ENCODE measurements at regions not wholly inside any gene's neighbourhood (a gene's known extent, or its start where the extent isn't known, plus 50 kb on each side); places are given as distances from the start of the nearest gene placed in this dataset.

GRCh38 chr16:26317885-26318284, 626.1 kb downstream of the HS3ST4 start:
- in situ Hi-C loops (cut with MboI; ENCODE audit: low sequenced_read_pairs, unreplicated experiment): no loop called here
- TF ChIP-seq, protein P1, sequence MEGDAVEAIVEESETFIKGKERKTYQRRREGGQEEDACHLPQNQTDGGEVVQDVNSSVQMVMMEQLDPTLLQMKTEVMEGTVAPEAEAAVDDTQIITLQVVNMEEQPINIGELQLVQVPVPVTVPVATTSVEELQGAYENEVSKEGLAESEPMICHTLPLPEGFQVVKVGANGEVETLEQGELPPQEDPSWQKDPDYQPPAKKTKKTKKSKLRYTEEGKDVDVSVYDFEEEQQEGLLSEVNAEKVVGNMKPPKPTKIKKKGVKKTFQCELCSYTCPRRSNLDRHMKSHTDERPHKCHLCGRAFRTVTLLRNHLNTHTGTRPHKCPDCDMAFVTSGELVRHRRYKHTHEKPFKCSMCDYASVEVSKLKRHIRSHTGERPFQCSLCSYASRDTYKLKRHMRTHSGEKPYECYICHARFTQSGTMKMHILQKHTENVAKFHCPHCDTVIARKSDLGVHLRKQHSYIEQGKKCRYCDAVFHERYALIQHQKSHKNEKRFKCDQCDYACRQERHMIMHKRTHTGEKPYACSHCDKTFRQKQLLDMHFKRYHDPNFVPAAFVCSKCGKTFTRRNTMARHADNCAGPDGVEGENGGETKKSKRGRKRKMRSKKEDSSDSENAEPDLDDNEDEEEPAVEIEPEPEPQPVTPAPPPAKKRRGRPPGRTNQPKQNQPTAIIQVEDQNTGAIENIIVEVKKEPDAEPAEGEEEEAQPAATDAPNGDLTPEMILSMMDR (IDR thresholded peaks at IDR 0.05; ENCODE audit: borderline replicate concordance, control extremely low read depth, extremely low read depth, insufficient read depth, missing control alignments): no peak
- DNase-seq (ENCODE audit: low spot score): no peak

DNA sequence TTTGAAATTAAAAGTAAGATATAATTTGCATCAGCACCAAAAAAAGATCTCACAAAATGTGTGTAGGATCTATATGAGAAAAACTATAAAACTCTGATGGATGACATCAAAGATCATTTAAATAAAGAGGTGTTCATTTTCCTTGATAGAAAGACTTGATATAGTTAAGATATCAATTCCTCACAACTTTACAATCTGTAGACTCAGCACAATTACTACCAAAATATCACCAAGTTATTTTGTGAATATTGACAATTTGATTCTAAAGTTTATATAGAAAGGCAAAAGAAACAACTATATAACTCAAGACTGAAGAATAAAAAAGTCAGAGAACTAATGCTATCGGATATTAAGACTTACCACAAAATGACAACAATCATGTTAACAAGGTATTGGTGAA, 638.9 kb downstream of the HS3ST4 start:
- DNase-seq (ENCODE audit: low spot score): no peak
- TF ChIP-seq, protein P1 (IDR thresholded peaks at IDR 0.05; ENCODE audit: borderline replicate concordance, control extremely low read depth, extremely low read depth, insufficient read depth, missing control alignments): no peak
- in situ Hi-C loops (cut with MboI; ENCODE audit: low sequenced_read_pairs, unreplicated experiment): no loop called here

DNA sequence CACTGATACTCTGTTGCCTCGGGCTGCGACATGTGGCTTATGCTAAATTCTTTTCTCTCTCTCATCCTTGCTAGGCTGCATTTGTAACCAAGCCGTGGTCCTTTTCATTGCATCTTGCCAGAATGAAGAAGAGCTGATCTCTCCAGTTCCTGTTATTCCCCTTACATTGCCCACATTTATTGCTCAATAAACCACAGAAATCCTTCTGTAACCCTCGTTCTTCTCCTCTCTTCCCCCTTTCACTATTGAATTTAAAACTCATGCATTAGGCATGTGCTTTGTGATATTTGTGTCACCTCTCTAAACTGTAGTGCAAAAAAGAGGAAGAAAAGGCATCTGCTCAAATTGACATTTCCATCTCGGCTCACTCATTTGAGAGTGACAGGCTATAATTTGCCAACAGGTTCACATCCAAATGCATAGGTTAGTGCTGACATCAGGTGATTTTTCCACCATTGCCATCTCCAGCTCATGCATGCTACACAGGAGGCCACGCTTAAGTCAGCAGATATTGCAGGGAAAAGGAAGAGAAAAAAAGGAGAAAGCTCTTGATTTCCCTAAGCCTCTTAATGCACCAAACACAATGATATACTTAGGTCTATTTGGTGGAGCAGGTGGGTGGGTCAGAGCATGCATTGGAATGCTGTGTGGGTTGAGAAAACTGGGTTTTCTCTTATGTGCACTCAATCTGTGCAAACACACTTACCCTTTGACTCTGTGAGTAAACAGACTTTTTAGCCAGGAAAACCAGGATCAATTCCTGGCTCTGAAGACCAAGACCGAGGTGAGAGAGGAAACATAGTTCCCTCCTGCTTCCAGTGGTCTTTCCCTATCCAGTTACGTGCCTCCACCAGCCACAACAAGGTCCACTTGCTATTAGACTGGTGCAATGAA, 642.7 kb downstream of the HS3ST4 start:
- in situ Hi-C loops (cut with MboI; ENCODE audit: low sequenced_read_pairs, unreplicated experiment): no loop called here
- TF ChIP-seq, protein P1 (IDR thresholded peaks at IDR 0.05; ENCODE audit: borderline replicate concordance, control extremely low read depth, extremely low read depth, insufficient read depth, missing control alignments): no peak
- no peak for DNase-seq (ENCODE audit: low spot score)

GRCh38 chr16:26335236-26335853, 643.6 kb downstream of the HS3ST4 start:
- in situ Hi-C loops (cut with MboI; ENCODE audit: low sequenced_read_pairs, unreplicated experiment): no loop called here
- no peak for DNase-seq (ENCODE audit: low spot score)
- TF ChIP-seq, protein P1 (IDR thresholded peaks at IDR 0.05; ENCODE audit: borderline replicate concordance, control extremely low read depth, extremely low read depth, insufficient read depth, missing control alignments): no peak

DNA sequence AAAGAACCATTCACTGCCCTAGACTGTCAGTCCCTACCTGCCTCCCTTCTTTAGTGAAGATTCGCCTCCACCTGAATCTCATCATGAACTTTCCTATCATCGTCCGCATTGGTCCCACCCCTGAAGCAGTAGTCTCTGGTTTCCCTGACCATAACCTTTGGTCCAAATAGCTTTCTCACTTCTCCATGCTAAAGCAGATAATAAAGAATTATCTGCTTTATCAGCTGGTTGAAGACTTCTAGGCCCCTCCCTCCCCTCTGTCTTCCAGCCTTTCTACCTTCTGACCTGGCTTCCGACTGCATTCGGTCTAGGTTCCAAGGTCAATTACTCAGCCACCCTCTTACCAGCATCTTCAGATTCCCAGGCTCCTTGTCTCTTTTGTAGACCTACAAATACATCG, 650.9 kb downstream of the HS3ST4 start:
- no peak for DNase-seq (ENCODE audit: low spot score)
- TF ChIP-seq, protein P1 (IDR thresholded peaks at IDR 0.05; ENCODE audit: borderline replicate concordance, control extremely low read depth, extremely low read depth, insufficient read depth, missing control alignments): no peak
- in situ Hi-C loops (cut with MboI; ENCODE audit: low sequenced_read_pairs, unreplicated experiment): no loop called here

DNA sequence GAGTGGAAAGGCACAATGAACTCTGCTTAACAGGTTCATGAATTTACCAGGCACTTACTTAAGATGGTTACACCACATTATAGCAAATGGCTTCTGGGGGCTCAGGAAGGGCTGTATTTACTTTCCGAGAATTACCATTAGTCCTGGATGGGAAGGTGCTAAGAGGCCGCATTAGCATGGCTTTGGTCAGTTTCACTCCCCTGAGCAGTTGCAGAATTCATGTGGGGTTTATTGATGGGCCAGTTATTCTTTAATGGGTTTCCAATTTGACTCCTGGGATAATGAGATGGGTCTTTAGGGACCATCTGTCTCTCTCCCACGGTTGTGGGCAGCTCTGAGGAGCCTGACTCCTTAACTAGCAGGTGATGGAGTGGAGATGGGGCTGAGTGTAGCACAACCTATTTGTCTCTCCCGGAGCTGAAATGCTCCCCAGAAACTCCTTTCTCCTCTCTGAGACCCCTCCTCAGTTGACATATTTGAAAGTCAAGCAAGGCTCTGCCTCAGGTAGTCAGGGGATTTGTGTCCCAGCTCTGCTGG, 652.5 kb downstream of the HS3ST4 start:
- TF ChIP-seq, protein P1 (IDR thresholded peaks at IDR 0.05; ENCODE audit: borderline replicate concordance, control extremely low read depth, extremely low read depth, insufficient read depth, missing control alignments): no peak
- in situ Hi-C loops (cut with MboI; ENCODE audit: low sequenced_read_pairs, unreplicated experiment): no loop called here

More for the DNA sequence above, 652.5 kb downstream of the HS3ST4 start:
- no peak for DNase-seq (ENCODE audit: low spot score)

Data from GM13976 (cell line).